Skeletal muscle satellite cell (primary cell): ENCODE measurements at regions not wholly inside any gene's neighbourhood (a gene's known extent, or its start where the extent isn't known, plus 50 kb on each side); places are given as distances from the start of the nearest gene placed in this dataset.
"Not testable (repeated sequence)": the region's sequence is repeated elsewhere in the genome, so short reads cannot be mapped to it uniquely, and the experiment has no call there.

Source experiments
- H3K27me3 ChIP-seq: 2 replicates; pipeline ENCODE4 v1.7.0; 2013; ENCODE audit warnings: low read length; ENCODE audit not compliant: control insufficient read depth, insufficient read depth
- H3K36me3 ChIP-seq: 2 replicates; pipeline ENCODE4 v1.7.0; 2013; ENCODE audit warnings: mild to moderate bottlenecking, control low read depth, low read length; ENCODE audit not compliant: insufficient read depth
- H3K4me1 ChIP-seq: 2 replicates; pipeline ENCODE4 v1.7.0; 2013; ENCODE audit warnings: low read length; ENCODE audit not compliant: control insufficient read depth, insufficient read depth
- H3K4me2 ChIP-seq: 2 replicates; pipeline ENCODE4 v1.7.0; 2013; ENCODE audit warnings: mild to moderate bottlenecking, low read length
- H3K4me3 ChIP-seq: 2 replicates; pipeline ENCODE4 v1.7.0; 2013; ENCODE audit warnings: low read length
- H3K9ac ChIP-seq: 2 replicates; pipeline ENCODE4 v1.7.0; 2013; ENCODE audit warnings: mild to moderate bottlenecking, low read depth, low read length, moderate library complexity
- H3K9me3 ChIP-seq: replicated peaks from 2 replicates; pipeline ENCODE4 v1.7.0; 2013; ENCODE audit warnings: mild to moderate bottlenecking, control low read depth, low read length

- Histone ChIP-seq H3K36me3 (no peaks in the 10 kb centered on the region), H3K4me1 (no peaks in the 10 kb centered on the region), H3K9ac (no peak overlapping the region)
Measured at GRCh38 chr9:3658964-3659363, 133.2 kb upstream of the RFX3 start.

GRCh38 chr9:3656224-3656623 is 130.4 kb upstream of the RFX3 start:
- Histone ChIP-seq H3K9ac (no peak overlapping the region), H3K4me3 (no peak overlapping the region), H3K9me3 (no peaks in the 10 kb centered on the region), H3K36me3 (no peaks in the 10 kb centered on the region), H3K27me3 (no peaks in the 10 kb centered on the region), H3K4me1 (no peaks in the 10 kb centered on the region), H3K4me2 (no peak overlapping the region)

More at GRCh38 chr9:3658964-3659363, 133.2 kb upstream of the RFX3 start:
- H3K4me3 ChIP-seq: no peak overlapping the region
- H3K27me3 ChIP-seq: no peaks in the 10 kb centered on the region
- no peak overlapping the region for H3K4me2 ChIP-seq
- no peaks in the 10 kb centered on the region for H3K9me3 ChIP-seq

DNA sequence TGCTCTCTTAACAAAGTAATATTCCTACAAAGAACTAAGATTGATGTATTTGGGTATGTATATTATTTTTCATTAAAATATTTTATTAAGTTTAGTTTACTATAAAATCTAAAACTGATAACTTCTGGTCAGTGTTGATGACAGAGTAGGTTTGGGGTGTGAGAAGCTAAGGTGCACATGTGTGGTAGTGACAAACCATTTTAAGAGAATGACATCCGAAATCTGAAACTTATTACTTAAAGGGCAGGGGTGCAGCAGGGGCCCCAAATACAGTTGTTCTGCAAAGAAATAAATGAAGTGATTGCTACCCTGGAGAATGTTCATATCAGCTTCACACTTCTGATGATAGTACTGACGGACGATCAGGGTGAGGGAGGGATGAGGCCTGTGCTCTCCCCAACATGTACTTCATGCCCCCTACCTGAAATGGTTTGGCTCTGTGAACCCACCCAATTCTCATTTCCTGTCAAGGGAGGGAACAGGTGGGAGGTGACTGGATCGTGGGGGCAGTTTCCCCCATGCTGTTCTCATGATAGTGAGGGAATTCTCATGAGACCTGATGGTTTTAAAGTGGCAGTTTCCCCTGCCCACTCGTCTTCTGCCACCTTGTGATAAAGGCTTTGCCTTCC is 125.3 kb upstream of the RFX3 start:
- no peak overlapping the region for H3K9ac ChIP-seq
- no peaks in the 10 kb centered on the region for H3K27me3 ChIP-seq
- H3K4me1 ChIP-seq: no peaks in the 10 kb centered on the region
- no peaks in the 10 kb centered on the region for H3K36me3 ChIP-seq
- no peak overlapping the region for H3K4me2 ChIP-seq
- H3K4me3 ChIP-seq: no peak overlapping the region
- no peaks in the 10 kb centered on the region for H3K9me3 ChIP-seq

DNA sequence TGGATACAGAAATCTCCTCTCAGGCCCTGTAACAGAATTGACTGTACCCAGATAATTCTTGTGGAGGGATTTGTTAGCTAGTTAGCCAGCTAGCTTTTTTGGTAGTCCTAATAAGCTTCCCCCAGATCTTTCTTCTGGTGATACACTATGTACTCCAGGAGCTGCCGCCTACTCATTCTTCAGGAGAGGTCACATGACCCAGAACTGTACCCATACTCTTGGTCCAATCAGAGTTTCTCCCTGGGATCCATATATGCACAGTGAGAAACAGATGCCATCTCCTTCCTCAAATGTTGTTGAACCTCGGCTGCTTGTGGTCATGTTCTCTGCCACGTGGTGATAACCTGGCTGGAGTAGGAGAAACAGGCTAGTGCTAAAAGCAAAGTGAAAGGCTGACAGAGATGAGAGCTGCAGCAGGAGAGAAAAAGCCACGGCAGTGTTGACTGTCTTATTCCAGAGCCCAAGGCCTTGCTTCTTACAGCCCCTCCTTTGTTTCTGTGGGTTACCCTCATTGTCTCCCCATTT is 123.0 kb upstream of the RFX3 start:
- Histone ChIP-seq H3K4me3 (no peak overlapping the region), H3K9me3 (no peaks in the 10 kb centered on the region), H3K27me3 (no peaks in the 10 kb centered on the region), H3K4me1 (no peaks in the 10 kb centered on the region), H3K36me3 (no peaks in the 10 kb centered on the region), H3K9ac (no peak overlapping the region), H3K4me2 (no peak overlapping the region)

DNA sequence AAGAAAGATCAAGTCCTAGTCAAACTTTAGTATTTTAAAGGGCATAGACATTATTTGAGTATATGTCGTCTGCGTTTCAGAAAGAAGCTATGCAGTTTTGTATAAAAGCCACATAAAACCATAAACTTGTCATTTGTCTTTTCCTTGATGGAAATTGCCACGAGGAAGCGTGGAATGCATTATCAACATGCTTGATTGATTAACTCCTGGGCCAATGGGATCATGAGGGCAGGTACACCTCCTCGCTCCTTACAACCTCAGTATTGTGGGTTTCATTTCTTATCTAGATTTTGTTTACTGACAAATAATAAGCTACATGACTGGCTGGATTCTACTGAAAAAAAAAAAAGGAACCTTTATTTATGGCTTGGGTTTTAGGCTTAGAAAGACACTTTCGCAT is 122.5 kb upstream of the RFX3 start:
- H3K27me3 ChIP-seq: no peaks in the 10 kb centered on the region
- no peak overlapping the region for H3K9ac ChIP-seq
- H3K4me1 ChIP-seq: no peaks in the 10 kb centered on the region
- H3K36me3 ChIP-seq: no peaks in the 10 kb centered on the region
- H3K9me3 ChIP-seq: no peaks in the 10 kb centered on the region
- no peak overlapping the region for H3K4me3 ChIP-seq
- no peak overlapping the region for H3K4me2 ChIP-seq

GRCh38 chr9:3647652-3648051 is 121.9 kb upstream of the RFX3 start:
- no peak overlapping the region for H3K4me3 ChIP-seq
- no peaks in the 10 kb centered on the region for H3K36me3 ChIP-seq
- H3K27me3 ChIP-seq: no peaks in the 10 kb centered on the region
- no peak overlapping the region for H3K4me2 ChIP-seq
- no peak overlapping the region for H3K9ac ChIP-seq
- no peaks in the 10 kb centered on the region for H3K9me3 ChIP-seq
- H3K4me1 ChIP-seq: no peaks in the 10 kb centered on the region

DNA sequence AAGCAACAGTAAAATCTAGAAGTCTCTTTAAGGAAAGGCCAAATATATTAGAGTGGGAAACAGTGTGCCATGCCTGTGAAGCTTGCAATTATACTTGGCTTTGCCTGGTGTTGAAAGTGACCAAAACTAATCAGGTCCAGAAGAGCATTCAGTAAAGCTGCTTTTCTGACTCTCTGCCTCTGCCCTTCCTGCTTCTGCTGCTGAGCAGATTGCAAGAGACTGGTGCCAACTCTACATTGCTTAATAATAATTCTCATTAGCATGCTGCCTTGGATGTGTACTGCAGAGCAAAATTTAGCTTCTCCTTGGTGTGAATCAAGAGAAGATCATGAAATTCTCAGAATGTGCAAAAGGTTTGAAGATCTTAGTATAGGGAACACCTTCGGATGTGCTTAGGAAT is 120.4 kb upstream of the RFX3 start:
- Histone ChIP-seq H3K4me1 (no peaks in the 10 kb centered on the region), H3K9me3 (no peaks in the 10 kb centered on the region), H3K9ac (no peak overlapping the region), H3K4me2 (no peak overlapping the region), H3K4me3 (no peak overlapping the region), H3K27me3 (no peaks in the 10 kb centered on the region), H3K36me3 (no peaks in the 10 kb centered on the region)

- not testable (repeated sequence) for H3K36me3 ChIP-seq, H3K4me2 ChIP-seq, H3K4me1 ChIP-seq, H3K9me3 ChIP-seq, H3K4me3 ChIP-seq, H3K27me3 ChIP-seq, H3K9ac ChIP-seq
Measured at GRCh38 chr9:3642075-3642474, 116.3 kb upstream of the RFX3 start.

DNA sequence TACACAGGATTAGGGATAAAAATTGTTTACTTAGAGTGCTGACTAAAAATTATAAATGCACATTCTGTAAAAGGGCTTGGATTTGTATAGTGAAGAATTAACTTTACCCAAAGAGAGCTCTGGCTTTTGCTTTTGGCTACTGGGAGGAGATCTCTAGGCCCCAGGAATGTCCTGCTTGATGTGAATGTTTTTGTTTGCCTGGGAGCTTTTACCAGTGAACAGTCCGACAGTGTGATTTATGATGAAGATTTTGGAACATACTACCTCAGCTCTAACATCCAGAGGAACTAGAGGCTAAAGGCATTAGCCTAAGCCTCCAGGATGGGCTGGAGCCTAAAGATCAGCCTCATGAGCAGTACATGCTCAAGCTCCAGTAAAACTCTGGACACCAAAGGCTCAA is 103.7 kb upstream of the RFX3 start:
- Histone ChIP-seq H3K4me2 (no peak overlapping the region), H3K9me3 (no peaks in the 10 kb centered on the region), H3K4me1 (no peaks in the 10 kb centered on the region), H3K9ac (no peak overlapping the region), H3K27me3 (no peaks in the 10 kb centered on the region), H3K4me3 (no peak overlapping the region), H3K36me3 (no peaks in the 10 kb centered on the region)

- no peaks in the 10 kb centered on the region for H3K27me3 ChIP-seq
- H3K36me3 ChIP-seq: no peaks in the 10 kb centered on the region
- H3K4me1 ChIP-seq: no peaks in the 10 kb centered on the region
- no peak overlapping the region for H3K4me3 ChIP-seq
- H3K9ac ChIP-seq: no peak overlapping the region
- H3K9me3 ChIP-seq: no peaks in the 10 kb centered on the region
- H3K4me2 ChIP-seq: no peak overlapping the region
Measured at GRCh38 chr9:3628239-3628638, 102.4 kb upstream of the RFX3 start.

GRCh38 chr9:3608011-3608410 is 82.2 kb upstream of the RFX3 start:
- Histone ChIP-seq H3K9me3 (no peaks in the 10 kb centered on the region), H3K9ac (no peak overlapping the region), H3K4me2 (no peak overlapping the region), H3K4me3 (no peak overlapping the region), H3K36me3 (no peaks in the 10 kb centered on the region), H3K27me3 (no peaks in the 10 kb centered on the region), H3K4me1 (no peaks in the 10 kb centered on the region)

GRCh38 chr9:3600672-3601071 is 74.9 kb upstream of the RFX3 start:
- no peaks in the 10 kb centered on the region for H3K27me3 ChIP-seq
- H3K9ac ChIP-seq: no peak overlapping the region
- no peaks in the 10 kb centered on the region for H3K36me3 ChIP-seq
- H3K9me3 ChIP-seq: no peaks in the 10 kb centered on the region
- no peak overlapping the region for H3K4me3 ChIP-seq
- H3K4me1 ChIP-seq: no peaks in the 10 kb centered on the region
- H3K4me2 ChIP-seq: no peak overlapping the region
